ENCODE measurements at regions not wholly inside any gene's neighbourhood (a gene's known extent, or its start where the extent isn't known, plus 50 kb on each side); places are given as distances from the start of the nearest gene placed in this dataset.

GRCh38 chr20:12386821-12387220, 469.1 kb downstream of the BTBD3 start:
- 61% methylated on average over 3 of the region's 3 CpGs for WGBS
- ATAC-seq, result no peak

DNA sequence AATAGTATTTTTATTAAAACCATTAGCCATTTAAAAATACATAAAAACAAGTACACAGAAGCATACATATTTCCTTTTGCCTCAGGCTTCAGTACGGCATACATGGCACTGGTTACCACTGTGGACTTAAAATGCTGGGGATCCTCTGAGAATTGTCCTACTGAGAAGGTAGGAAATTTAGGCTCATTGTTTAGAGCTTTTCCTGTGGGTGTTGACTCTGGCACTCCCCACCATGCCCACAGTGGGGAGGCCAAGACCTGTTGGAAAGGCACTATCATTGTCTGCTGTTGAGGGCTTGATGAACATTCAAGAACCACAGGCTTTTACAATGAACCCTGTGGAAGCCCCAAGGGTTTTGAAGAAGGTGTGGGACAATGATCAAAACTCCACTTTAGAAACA, 473.4 kb downstream of the BTBD3 start:
- H3K27ac ChIP-seq (ENCODE audit: low read length), result no peak overlapping the region
- H3K4me3 ChIP-seq (ENCODE audit: low read length), result no peak overlapping the region
- WGBS, result 69% methylated on average over 1 of the region's 1 CpG
- H3K4me1 ChIP-seq (ENCODE audit: control insufficient read depth, insufficient read depth, low read length), result no peaks in the 10 kb centered on the region
- DNase-seq, result no peak
- intact Hi-C loops (cut with DNase I), result no loop called here
- peak; percentile 29 to 86 for ATAC-seq
- no peaks in the 10 kb centered on the region for H3K27me3 ChIP-seq (ENCODE audit: control insufficient read depth, insufficient read depth)
- H3K9me3 ChIP-seq (ENCODE audit: control insufficient read depth, low read length), result no peaks in the 10 kb centered on the region

More at GRCh38 chr20:12386821-12387220, 469.1 kb downstream of the BTBD3 start:
- Histone ChIP-seq H3K27me3 (ENCODE audit: control insufficient read depth, insufficient read depth) (no peaks in the 10 kb centered on the region), H3K27ac (ENCODE audit: low read length) (no peak overlapping the region), H3K4me1 (ENCODE audit: control insufficient read depth, insufficient read depth, low read length) (no peaks in the 10 kb centered on the region), H3K4me3 (ENCODE audit: low read length) (no peak overlapping the region), H3K9me3 (ENCODE audit: control insufficient read depth, low read length) (no peaks in the 10 kb centered on the region)
- intact Hi-C loops (cut with DNase I), result no loop called here
- no peak for DNase-seq

GRCh38 chr20:12394786-12395185, 477.1 kb downstream of the BTBD3 start:
- no peak overlapping the region for H3K27ac ChIP-seq (ENCODE audit: low read length)
- ATAC-seq (no peak), DNase-seq (no peak)
- H3K27me3 ChIP-seq (ENCODE audit: control insufficient read depth, insufficient read depth), result no peaks in the 10 kb centered on the region
- no peaks in the 10 kb centered on the region for H3K9me3 ChIP-seq (ENCODE audit: control insufficient read depth, low read length)
- intact Hi-C loops (cut with DNase I), result no loop called here
- 76% methylated on average over 4 of the region's 4 CpGs for WGBS
- no peaks in the 10 kb centered on the region for H3K4me1 ChIP-seq (ENCODE audit: control insufficient read depth, insufficient read depth, low read length)
- H3K4me3 ChIP-seq (ENCODE audit: low read length), result no peak overlapping the region

DNA sequence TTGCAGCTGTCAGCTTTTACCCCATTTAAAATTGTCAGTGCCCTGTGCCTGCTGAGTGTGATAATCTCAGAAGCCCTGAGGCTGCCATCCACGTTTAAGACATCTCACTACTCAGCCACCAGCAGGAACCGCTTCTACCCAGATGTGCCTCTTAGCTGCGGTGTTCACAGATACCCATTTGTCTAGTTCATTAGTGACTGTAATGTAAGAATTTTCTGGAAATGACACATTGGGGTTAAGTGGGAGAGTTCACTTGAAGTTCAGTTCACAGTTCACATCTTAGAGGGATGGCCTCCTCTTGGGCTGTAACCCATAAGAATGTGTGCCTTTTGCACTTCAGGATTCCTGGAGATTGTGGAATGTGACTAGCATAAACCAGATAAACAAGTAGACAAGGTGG, 477.7 kb downstream of the BTBD3 start:
- H3K9me3 ChIP-seq (ENCODE audit: control insufficient read depth, low read length), result no peaks in the 10 kb centered on the region
- H3K4me3 ChIP-seq (ENCODE audit: low read length), result no peak overlapping the region
- intact Hi-C loops (cut with DNase I), result no loop called here
- H3K27me3 ChIP-seq (ENCODE audit: control insufficient read depth, insufficient read depth), result no peaks in the 10 kb centered on the region
- ATAC-seq (no peak), DNase-seq (no peak)
- H3K4me1 ChIP-seq (ENCODE audit: control insufficient read depth, insufficient read depth, low read length), result no peaks in the 10 kb centered on the region
- no peak overlapping the region for H3K27ac ChIP-seq (ENCODE audit: low read length)
- WGBS, result 59% methylated on average over 3 of the region's 3 CpGs

DNA sequence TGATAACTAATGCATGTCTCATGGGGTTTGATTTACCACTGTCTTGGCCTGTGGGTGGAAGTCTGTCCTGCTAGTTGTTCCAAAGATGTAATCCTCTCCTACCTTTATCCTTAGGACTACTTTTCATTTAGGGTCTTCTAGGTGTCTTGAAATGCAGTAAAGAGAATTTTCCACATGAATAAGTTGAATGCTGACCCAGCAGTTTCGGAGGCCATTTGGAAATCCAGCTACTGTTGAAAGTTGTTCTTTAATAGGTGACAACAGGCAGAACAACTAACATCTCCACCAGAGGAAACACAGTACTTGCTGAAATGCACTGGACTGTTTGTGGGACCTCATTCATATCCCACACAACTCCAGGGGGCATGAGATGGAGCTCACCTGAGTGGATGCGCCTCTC, 478.1 kb downstream of the BTBD3 start:
- Histone ChIP-seq H3K9me3 (ENCODE audit: control insufficient read depth, low read length) (no peaks in the 10 kb centered on the region), H3K27me3 (ENCODE audit: control insufficient read depth, insufficient read depth) (no peaks in the 10 kb centered on the region), H3K4me3 (ENCODE audit: low read length) (no peak overlapping the region), H3K27ac (ENCODE audit: low read length) (no peak overlapping the region), H3K4me1 (ENCODE audit: control insufficient read depth, insufficient read depth, low read length) (no peaks in the 10 kb centered on the region)
- ATAC-seq (no peak), DNase-seq (no peak)
- WGBS, result 95% methylated on average over 2 of the region's 2 CpGs
- intact Hi-C loops (cut with DNase I), result no loop called here

DNA sequence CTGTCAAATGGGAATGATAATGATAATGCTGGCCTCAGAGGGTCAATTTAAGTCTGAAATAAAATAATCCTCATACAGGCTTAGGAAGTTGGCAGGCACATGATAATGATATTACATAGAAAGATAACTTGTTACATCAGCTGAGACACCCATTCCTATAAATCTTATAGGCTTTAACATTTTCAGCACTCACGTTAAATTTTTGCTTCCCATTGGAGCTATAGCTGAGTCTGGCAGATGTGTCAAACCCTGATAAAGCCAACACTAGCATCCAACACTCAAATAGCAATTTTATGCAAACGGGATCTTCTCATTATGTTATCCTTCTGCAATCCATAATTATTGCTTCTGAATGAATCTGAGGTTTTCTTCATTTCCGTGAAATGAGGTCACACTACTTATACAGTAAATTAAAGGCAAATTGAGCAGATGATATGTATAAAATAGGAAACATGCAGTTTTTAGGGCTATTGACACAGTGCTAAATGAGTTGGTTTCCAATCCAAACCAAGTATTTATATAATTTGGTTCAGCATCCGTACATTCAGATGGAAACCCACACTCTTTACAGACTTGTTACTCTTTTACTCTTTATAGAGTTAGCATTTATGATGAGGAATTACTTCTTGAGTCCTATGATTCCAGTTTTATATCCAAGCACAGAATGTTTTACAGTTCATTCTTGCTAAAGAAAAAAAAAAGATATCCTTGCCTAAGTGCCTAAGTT, 481.6 kb downstream of the BTBD3 start:
- DNase-seq, result no peak
- no peaks in the 10 kb centered on the region for H3K4me1 ChIP-seq (ENCODE audit: control insufficient read depth, insufficient read depth, low read length)
- no peak for ATAC-seq
- intact Hi-C loops (cut with DNase I), result no loop called here
- no peaks in the 10 kb centered on the region for H3K9me3 ChIP-seq (ENCODE audit: control insufficient read depth, low read length)
- H3K27ac ChIP-seq (ENCODE audit: low read length), result no peak overlapping the region
- H3K4me3 ChIP-seq (ENCODE audit: low read length), result no peak overlapping the region
- WGBS, result 56% methylated on average over 4 of the region's 4 CpGs
- no peaks in the 10 kb centered on the region for H3K27me3 ChIP-seq (ENCODE audit: control insufficient read depth, insufficient read depth)

DNA sequence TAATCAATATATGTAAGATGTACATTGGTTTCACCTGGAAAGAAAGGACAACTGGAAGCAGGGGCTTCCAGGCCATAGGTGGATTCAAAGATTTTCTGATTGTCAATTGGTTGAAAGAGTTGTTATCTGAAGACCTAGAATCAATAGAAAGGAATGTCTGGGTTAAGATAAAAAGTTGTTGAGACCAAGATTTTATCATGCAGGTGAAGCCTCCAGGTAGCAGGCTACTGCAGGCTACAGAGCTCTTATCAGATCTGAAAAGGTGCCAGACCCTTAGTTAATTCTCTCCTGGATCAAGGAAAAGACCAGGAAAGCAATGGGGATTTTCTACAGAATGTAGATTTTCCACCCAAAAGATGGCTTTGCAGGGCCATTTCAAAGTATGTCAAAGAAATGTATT, 487.2 kb downstream of the BTBD3 start:
- Histone ChIP-seq H3K4me1 (ENCODE audit: control insufficient read depth, insufficient read depth, low read length) (no peaks in the 10 kb centered on the region), H3K9me3 (ENCODE audit: control insufficient read depth, low read length) (peaks cover 8% of the 10 kb centered on the region), H3K27me3 (ENCODE audit: control insufficient read depth, insufficient read depth) (no peaks in the 10 kb centered on the region), H3K4me3 (ENCODE audit: low read length) (no peak overlapping the region), H3K27ac (ENCODE audit: low read length) (no peak overlapping the region)
- no peak for ATAC-seq
- intact Hi-C loops (cut with DNase I), result no loop called here
- DNase-seq, result no peak

GRCh38 chr20:12406978-12407377, 489.3 kb downstream of the BTBD3 start:
- Histone ChIP-seq H3K4me1 (ENCODE audit: control insufficient read depth, insufficient read depth, low read length) (no peaks in the 10 kb centered on the region), H3K4me3 (ENCODE audit: low read length) (no peak overlapping the region), H3K27me3 (ENCODE audit: control insufficient read depth, insufficient read depth) (no peaks in the 10 kb centered on the region), H3K9me3 (ENCODE audit: control insufficient read depth, low read length) (peaks cover 8% of the 10 kb centered on the region), H3K27ac (ENCODE audit: low read length) (no peak overlapping the region)
- ATAC-seq (no peak), DNase-seq (no peak)
- intact Hi-C loops (cut with DNase I), result no loop called here

- ATAC-seq (no peak), DNase-seq (no peak)
- Histone ChIP-seq H3K27ac (ENCODE audit: low read length) (no peak overlapping the region), H3K9me3 (ENCODE audit: control insufficient read depth, low read length) (peaks cover 8% of the 10 kb centered on the region), H3K4me3 (ENCODE audit: low read length) (no peak overlapping the region), H3K27me3 (ENCODE audit: control insufficient read depth, insufficient read depth) (no peaks in the 10 kb centered on the region), H3K4me1 (ENCODE audit: control insufficient read depth, insufficient read depth, low read length) (no peaks in the 10 kb centered on the region)
- WGBS, result 64% methylated on average over 3 of the region's 3 CpGs
- intact Hi-C loops (cut with DNase I), result no loop called here
Observed at GRCh38 chr20:12409501-12409900, 491.8 kb downstream of the BTBD3 start.

- no peak overlapping the region for H3K4me3 ChIP-seq (ENCODE audit: low read length)
- H3K9me3 ChIP-seq (ENCODE audit: control insufficient read depth, low read length), result peaks cover 8% of the 10 kb centered on the region
- no peaks in the 10 kb centered on the region for H3K27me3 ChIP-seq (ENCODE audit: control insufficient read depth, insufficient read depth)
- no peak for ATAC-seq
- no peaks in the 10 kb centered on the region for H3K4me1 ChIP-seq (ENCODE audit: control insufficient read depth, insufficient read depth, low read length)
- no peak for DNase-seq
- H3K27ac ChIP-seq (ENCODE audit: low read length), result no peak overlapping the region
- intact Hi-C loops (cut with DNase I), result no loop called here
Observed at GRCh38 chr20:12410783-12411182, 493.1 kb downstream of the BTBD3 start.

DNA sequence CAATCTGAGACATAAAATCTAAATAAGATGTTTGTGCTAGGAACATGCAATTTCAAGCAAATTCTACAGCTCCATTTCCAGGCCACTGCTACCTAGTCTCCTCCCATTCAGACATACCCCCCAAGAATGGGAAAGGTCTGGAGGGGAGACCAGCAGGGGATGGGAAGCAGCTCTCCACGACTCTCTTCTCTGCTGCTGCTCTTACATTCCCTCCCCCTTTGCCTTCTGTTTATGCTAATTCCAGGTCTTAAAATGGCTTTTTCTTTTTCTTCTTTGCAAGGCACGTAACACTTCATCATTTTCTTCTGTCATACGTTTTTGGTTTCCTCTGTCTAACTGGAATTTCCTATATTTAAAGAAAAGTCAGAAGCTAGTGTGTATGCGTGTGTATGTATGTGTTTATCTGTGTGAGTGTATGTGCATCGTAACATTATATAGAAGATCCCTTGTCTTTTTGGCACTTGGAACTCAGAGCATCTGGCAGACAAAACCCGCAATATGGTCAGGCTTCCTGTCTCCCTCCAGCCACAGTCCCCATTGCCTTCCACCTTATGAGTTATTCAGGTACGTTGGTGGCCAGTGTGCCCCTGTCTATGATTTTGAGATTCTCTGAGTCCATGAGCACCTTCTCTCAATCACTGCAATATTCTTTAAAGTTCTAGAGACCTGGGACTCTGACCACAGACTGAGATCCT, 493.7 kb downstream of the BTBD3 start:
- H3K9me3 ChIP-seq (ENCODE audit: control insufficient read depth, low read length), result peaks cover 8% of the 10 kb centered on the region
- ATAC-seq, result no peak
- intact Hi-C loops (cut with DNase I), result no loop called here
- DNase-seq, result no peak
- no peak overlapping the region for H3K27ac ChIP-seq (ENCODE audit: low read length)
- no peak overlapping the region for H3K4me3 ChIP-seq (ENCODE audit: low read length)
- no peaks in the 10 kb centered on the region for H3K4me1 ChIP-seq (ENCODE audit: control insufficient read depth, insufficient read depth, low read length)
- no peaks in the 10 kb centered on the region for H3K27me3 ChIP-seq (ENCODE audit: control insufficient read depth, insufficient read depth)
- WGBS, result 77% methylated on average over 7 of the region's 7 CpGs

DNA sequence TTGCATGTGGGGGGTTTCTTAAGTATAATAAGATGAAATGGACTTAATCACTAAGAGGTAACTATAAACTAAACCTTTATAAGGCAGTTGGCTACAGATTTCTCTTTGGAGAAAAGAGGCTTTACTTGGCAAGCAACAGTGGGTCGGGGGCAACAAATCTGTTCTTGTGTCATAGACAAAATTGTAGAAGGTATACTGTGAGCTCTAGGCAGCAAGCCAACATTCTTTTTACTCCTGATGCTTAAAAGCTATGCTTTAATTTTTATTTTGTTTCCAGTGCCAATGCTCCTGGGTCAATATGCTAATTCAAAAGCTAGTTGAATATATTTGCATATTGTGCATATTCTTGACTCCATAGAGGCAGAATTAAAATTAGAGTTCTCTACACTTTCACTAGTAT, 495.4 kb downstream of the BTBD3 start:
- DNase-seq, result no peak
- no peaks in the 10 kb centered on the region for H3K4me1 ChIP-seq (ENCODE audit: control insufficient read depth, insufficient read depth, low read length)
- intact Hi-C loops (cut with DNase I), result no loop called here
- no peak overlapping the region for H3K4me3 ChIP-seq (ENCODE audit: low read length)
- H3K27ac ChIP-seq (ENCODE audit: low read length), result no peak overlapping the region
- ATAC-seq, result no peak
- no peaks in the 10 kb centered on the region for H3K27me3 ChIP-seq (ENCODE audit: control insufficient read depth, insufficient read depth)
- WGBS, result 60% methylated on average over 1 of the region's 1 CpG
- H3K9me3 ChIP-seq (ENCODE audit: control insufficient read depth, low read length), result peaks cover 6% of the 10 kb centered on the region

All from right cardiac atrium (tissue), 5 donors.